Breast epithelium (tissue), 3 donors: ENCODE measurements at regions not wholly inside any gene's neighbourhood (a gene's known extent, or its start where the extent isn't known, plus 50 kb on each side); places are given as distances from the start of the nearest gene placed in this dataset.

Source experiments
- POLR2A ChIP-seq: fragments of 450-650 bp; IDR thresholded peaks from one replicate; pipeline ENCODE4 v1.6.1; 2016; ENCODE audit warnings: antibody characterized with exemption, mild to moderate bottlenecking, moderate library complexity
- POLR2AphosphoS5 ChIP-seq, 3 donors: sonication (generic); formaldehyde crosslinking; IDR thresholded peaks; one replicate each; pipeline ENCODE4 v1.6.1; 2017; ENCODE audit warnings: antibody characterized with exemption in 3 of 3
- TF ChIP-seq, protein P1 (sequence below), 3 donors: fragments of 450-650 bp; IDR thresholded peaks; one replicate each; pipeline ENCODE4 v1.5.1; 2016 to 2017; ENCODE audit warnings: antibody characterized with exemption in 3 of 3, mild to moderate bottlenecking in 3 of 3, moderate library complexity in 3 of 3

DNA sequence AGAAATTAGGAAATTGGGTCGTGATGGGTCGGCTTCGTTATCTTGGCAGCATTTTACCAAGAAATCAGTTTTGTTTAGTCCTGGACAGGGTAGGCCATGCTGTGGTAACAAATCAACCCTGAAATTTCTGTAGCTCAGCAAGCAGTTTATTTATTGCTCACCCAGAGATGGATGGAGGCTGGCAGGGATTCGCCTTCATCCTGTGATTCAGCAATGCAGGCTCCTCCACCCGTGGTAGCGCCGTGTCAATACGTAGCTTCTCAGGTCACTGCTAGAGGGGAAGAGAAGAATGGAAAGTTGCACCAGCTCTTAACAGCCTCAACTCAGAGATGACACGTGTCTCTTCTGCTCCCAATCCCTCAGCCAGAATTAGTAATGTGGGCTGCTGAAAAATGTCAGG is 157.0 kb upstream of the SGK1 start:
- TF ChIP-seq, protein P1, sequence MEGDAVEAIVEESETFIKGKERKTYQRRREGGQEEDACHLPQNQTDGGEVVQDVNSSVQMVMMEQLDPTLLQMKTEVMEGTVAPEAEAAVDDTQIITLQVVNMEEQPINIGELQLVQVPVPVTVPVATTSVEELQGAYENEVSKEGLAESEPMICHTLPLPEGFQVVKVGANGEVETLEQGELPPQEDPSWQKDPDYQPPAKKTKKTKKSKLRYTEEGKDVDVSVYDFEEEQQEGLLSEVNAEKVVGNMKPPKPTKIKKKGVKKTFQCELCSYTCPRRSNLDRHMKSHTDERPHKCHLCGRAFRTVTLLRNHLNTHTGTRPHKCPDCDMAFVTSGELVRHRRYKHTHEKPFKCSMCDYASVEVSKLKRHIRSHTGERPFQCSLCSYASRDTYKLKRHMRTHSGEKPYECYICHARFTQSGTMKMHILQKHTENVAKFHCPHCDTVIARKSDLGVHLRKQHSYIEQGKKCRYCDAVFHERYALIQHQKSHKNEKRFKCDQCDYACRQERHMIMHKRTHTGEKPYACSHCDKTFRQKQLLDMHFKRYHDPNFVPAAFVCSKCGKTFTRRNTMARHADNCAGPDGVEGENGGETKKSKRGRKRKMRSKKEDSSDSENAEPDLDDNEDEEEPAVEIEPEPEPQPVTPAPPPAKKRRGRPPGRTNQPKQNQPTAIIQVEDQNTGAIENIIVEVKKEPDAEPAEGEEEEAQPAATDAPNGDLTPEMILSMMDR (IDR thresholded peaks at IDR 0.05), result no peak
- no peak for TF ChIP-seq POLR2AphosphoS5 (IDR thresholded peaks at IDR 0.05)
- TF ChIP-seq POLR2A, result no peak
